GM23338 (cell line): ENCODE measurements at regions not wholly inside any gene's neighbourhood (a gene's known extent, or its start where the extent isn't known, plus 50 kb on each side); places are given as distances from the start of the nearest gene placed in this dataset.

Experiments
- ATAC-seq: fragments of 200-7000 bp; cut with Tn5 transposase; 3 replicates; pipeline ENCODE4 v1.9.1; 2020
- DNase-seq: peaks from one replicate; pipeline ENCODE4 v3.0.0-alpha.2; 2015; ENCODE audit warnings: low spot score
- H2AFZ ChIP-seq: fragments of 200-600 bp; sonication (generic); 2 replicates; pipeline ENCODE4 v1.8.0; 2016; ENCODE audit warnings: antibody characterized with exemption, mild to moderate bottlenecking, moderate library complexity
- H3F3A ChIP-seq: fragments of 200-600 bp; sonication (generic); replicated peaks from 2 replicates; pipeline ENCODE4 v1.8.0; 2017; ENCODE audit warnings: antibody characterized with exemption, mixed run types, low read depth
- H3K27ac ChIP-seq: fragments of 200-600 bp; sonication (generic); 2 replicates; pipeline ENCODE4 v1.6.1; 2016; ENCODE audit warnings: low read depth
- H3K27me3 ChIP-seq: fragments of 200-600 bp; sonication (generic); 2 replicates; pipeline ENCODE4 v1.8.0; 2016; ENCODE audit warnings: mild to moderate bottlenecking, mixed run types, moderate library complexity; ENCODE audit not compliant: insufficient read depth
- H3K36me3 ChIP-seq: fragments of 200-600 bp; sonication (generic); 2 replicates; pipeline ENCODE4 v1.8.0; 2016; ENCODE audit warnings: mild to moderate bottlenecking; ENCODE audit not compliant: insufficient read depth
- H3K4me1 ChIP-seq: fragments of 200-600 bp; sonication (generic); 2 replicates; pipeline ENCODE4 v1.8.0; 2016; ENCODE audit warnings: mild to moderate bottlenecking, moderate library complexity; ENCODE audit not compliant: insufficient read depth
- H3K4me2 ChIP-seq: fragments of 200-600 bp; sonication (generic); 2 replicates; pipeline ENCODE4 v1.7.1; 2017; ENCODE audit warnings: mixed run types
- H3K4me3 ChIP-seq: fragments of 200-600 bp; sonication (generic); 2 replicates; pipeline ENCODE4 v1.6.1; 2016; ENCODE audit warnings: mixed run types
- H3K79me2 ChIP-seq: fragments of 200-600 bp; sonication (generic); replicated peaks from 2 replicates; pipeline ENCODE4 v1.8.0; 2017; ENCODE audit warnings: mild to moderate bottlenecking; ENCODE audit not compliant: insufficient read depth
- H3K9me2 ChIP-seq: fragments of 200-600 bp; sonication (generic); 2 replicates; pipeline ENCODE4 v1.8.0; 2017; ENCODE audit not compliant: insufficient read depth
- H4K20me1 ChIP-seq: fragments of 200-600 bp; sonication (generic); replicated peaks from 2 replicates; pipeline ENCODE4 v1.8.0; 2017; ENCODE audit warnings: mild to moderate bottlenecking; ENCODE audit not compliant: insufficient read depth
- H3K27ac Mint-ChIP-seq: 2 replicates; pipeline ENCODE4 v1.8.0; 2020; ENCODE audit warnings: inconsistent platforms, mild to moderate bottlenecking, moderate library complexity, mixed read lengths
- H3K27me3 Mint-ChIP-seq: 3 replicates; pipeline ENCODE4 v1.8.0; 2022; ENCODE audit warnings: low read depth, mild to moderate bottlenecking, moderate library complexity, mixed read lengths, inconsistent platforms; ENCODE audit not compliant: insufficient read depth, poor library complexity
- H3K36me3 Mint-ChIP-seq: 3 replicates; pipeline ENCODE4 v1.8.0; 2021; ENCODE audit warnings: low read depth, mild to moderate bottlenecking, inconsistent platforms, moderate library complexity, mixed read lengths
- H3K4me1 Mint-ChIP-seq: 3 replicates; pipeline ENCODE4 v1.8.0; 2020; ENCODE audit warnings: mild to moderate bottlenecking, inconsistent platforms, mixed read lengths
- H3K4me3 Mint-ChIP-seq: 3 replicates; pipeline ENCODE4 v1.8.0; 2021; ENCODE audit warnings: moderate library complexity, mild to moderate bottlenecking, inconsistent platforms, mixed read lengths
- H3K9me3 Mint-ChIP-seq: 3 replicates; pipeline ENCODE4 v1.8.0; 2020; ENCODE audit warnings: moderate library complexity, mild to moderate bottlenecking, inconsistent platforms, mixed read lengths
- CREB1 ChIP-seq: fragments of 250-450 bp; sonication (Bioruptor Pico); IDR thresholded peaks from 2 replicates; pipeline ENCODE4 v1.5.0; 2020; ENCODE audit warnings: low read depth, mild to moderate bottlenecking, moderate library complexity
- CTCF ChIP-seq, 2 experiments: fragments of 200-600 bp in 1 of 2; sonication (generic) in 1 of 2; conservative IDR thresholded peaks; 2 replicates each; pipeline versions ENCODE4 v1.5.1 to v1.6.1; 2016 to 2017; ENCODE audit warnings: antibody characterized with exemption in 2 of 2, low read depth in 2 of 2, mild to moderate bottlenecking in 2 of 2, moderate library complexity in 1 of 2
- EZH2 ChIP-seq: fragments of 200-600 bp; sonication (generic); IDR thresholded peaks from one replicate; pipeline ENCODE4 v1.8.0; 2017; ENCODE audit warnings: antibody characterized with exemption, mild to moderate bottlenecking, low read depth; ENCODE audit not compliant: unreplicated experiment
- EZH2phosphoT487 ChIP-seq: fragments of 200-600 bp; sonication (generic); IDR thresholded peaks from one replicate; pipeline ENCODE4 v1.8.1; 2018; ENCODE audit warnings: antibody characterized with exemption; ENCODE audit not compliant: unreplicated experiment
- NANOG ChIP-seq: IDR thresholded peaks from 2 replicates; pipeline ENCODE4 v1.6.1; 2016; ENCODE audit warnings: antibody characterized with exemption, borderline replicate concordance
- POLR2AphosphoS5 ChIP-seq: IDR thresholded peaks from 2 replicates; pipeline ENCODE4 v1.6.1; 2016; ENCODE audit warnings: antibody characterized with exemption, low read depth
- STAT1 ChIP-seq: IDR thresholded peaks from one replicate; pipeline ENCODE4 v1.6.1; 2016; ENCODE audit warnings: antibody characterized with exemption; ENCODE audit not compliant: unreplicated experiment
- ZNF114 ChIP-seq: fragments of 250-450 bp; sonication (Bioruptor Pico); IDR thresholded peaks from 2 replicates; pipeline ENCODE4 v1.5.0; 2020; ENCODE audit warnings: mild to moderate bottlenecking, moderate library complexity
- ZNF331 ChIP-seq: fragments of 250-450 bp; sonication (Bioruptor Pico); IDR thresholded peaks from 2 replicates; pipeline ENCODE4 v1.5.0; 2020; ENCODE audit warnings: low read depth, mild to moderate bottlenecking, moderate library complexity
- ZNF462 ChIP-seq: fragments of 250-450 bp; sonication (Bioruptor Pico); IDR thresholded peaks from 2 replicates; pipeline ENCODE4 v1.5.0; 2020; ENCODE audit warnings: mild to moderate bottlenecking, moderate library complexity
- TF ChIP-seq, protein P1 (sequence below): IDR thresholded peaks from one replicate; pipeline ENCODE4 v1.6.1; 2018; ENCODE audit warnings: antibody characterized with exemption; ENCODE audit not compliant: unreplicated experiment
- TF ChIP-seq, protein P2 (sequence below): IDR thresholded peaks from 2 replicates; pipeline ENCODE4 v1.6.1; 2016; ENCODE audit warnings: antibody characterized with exemption

DNA sequence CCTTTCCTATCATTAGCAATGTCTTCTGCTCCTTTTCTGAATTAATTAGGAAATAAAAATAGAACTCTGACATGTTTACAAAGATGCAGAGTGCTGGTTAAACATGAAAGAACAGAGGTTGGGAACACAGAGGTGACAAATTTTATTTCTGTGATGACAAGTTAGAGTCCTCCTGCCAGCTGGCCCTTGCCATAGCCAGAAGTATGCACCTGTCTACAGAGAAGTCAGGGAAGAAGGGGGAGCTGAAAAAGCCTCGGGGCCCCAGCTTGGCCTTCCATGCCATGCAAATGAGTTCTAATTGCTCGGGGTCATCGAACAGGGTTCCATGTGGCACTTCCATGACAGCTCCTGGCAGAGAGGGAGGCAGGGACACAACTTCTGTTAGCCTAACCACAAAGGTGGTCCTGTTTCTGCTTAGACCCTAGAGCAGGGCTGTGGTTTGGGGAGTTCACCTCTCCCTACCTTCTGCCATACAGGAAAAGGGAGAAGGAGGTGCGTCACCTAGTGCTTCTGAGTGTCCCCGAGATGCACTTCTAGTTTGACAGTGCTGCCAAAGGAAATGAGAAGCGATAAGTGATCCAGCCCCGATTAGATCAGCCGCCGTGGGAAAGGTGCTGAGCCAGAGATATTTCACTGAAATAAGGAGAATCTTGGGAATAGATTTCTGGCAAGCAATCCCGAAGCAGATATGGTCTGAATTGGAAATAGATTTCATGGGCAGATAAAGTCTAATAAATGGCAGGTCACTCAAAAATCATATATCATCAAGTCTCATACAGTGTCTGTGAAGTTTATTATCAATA is 155.8 kb upstream of the FOXN3 start:
- DNase-seq (no peak), ATAC-seq (no peak)
- Mint-ChIP-seq H3K36me3 (peaks cover 27% of the 10 kb centered on the region; the same call in 2 of the 3 replicates), H3K27me3 (peaks cover 8% of the 10 kb centered on the region), H3K9me3 (no peaks in the 10 kb centered on the region), H3K4me3 (no peak overlapping the region), H3K4me1 (peaks cover 58% of the 10 kb centered on the region), H3K27ac (no peak overlapping the region)
- H3K79me2 ChIP-seq, result peaks cover 93% of the 10 kb centered on the region
- no peak for TF ChIP-seq CREB1
- TF ChIP-seq EZH2phosphoT487, result no peak
- TF ChIP-seq EZH2, result no peak
- TF ChIP-seq, protein P1, sequence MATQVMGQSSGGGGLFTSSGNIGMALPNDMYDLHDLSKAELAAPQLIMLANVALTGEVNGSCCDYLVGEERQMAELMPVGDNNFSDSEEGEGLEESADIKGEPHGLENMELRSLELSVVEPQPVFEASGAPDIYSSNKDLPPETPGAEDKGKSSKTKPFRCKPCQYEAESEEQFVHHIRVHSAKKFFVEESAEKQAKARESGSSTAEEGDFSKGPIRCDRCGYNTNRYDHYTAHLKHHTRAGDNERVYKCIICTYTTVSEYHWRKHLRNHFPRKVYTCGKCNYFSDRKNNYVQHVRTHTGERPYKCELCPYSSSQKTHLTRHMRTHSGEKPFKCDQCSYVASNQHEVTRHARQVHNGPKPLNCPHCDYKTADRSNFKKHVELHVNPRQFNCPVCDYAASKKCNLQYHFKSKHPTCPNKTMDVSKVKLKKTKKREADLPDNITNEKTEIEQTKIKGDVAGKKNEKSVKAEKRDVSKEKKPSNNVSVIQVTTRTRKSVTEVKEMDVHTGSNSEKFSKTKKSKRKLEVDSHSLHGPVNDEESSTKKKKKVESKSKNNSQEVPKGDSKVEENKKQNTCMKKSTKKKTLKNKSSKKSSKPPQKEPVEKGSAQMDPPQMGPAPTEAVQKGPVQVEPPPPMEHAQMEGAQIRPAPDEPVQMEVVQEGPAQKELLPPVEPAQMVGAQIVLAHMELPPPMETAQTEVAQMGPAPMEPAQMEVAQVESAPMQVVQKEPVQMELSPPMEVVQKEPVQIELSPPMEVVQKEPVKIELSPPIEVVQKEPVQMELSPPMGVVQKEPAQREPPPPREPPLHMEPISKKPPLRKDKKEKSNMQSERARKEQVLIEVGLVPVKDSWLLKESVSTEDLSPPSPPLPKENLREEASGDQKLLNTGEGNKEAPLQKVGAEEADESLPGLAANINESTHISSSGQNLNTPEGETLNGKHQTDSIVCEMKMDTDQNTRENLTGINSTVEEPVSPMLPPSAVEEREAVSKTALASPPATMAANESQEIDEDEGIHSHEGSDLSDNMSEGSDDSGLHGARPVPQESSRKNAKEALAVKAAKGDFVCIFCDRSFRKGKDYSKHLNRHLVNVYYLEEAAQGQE, result no peak
- TF ChIP-seq NANOG, result no peak
- no peak for TF ChIP-seq ZNF462 (CRISPR knock-in tag)
- TF ChIP-seq ZNF114 (CRISPR knock-in tag), result no peak
- no peak for TF ChIP-seq STAT1
- no peak for TF ChIP-seq POLR2AphosphoS5
- TF ChIP-seq ZNF331 (CRISPR knock-in tag), result no peak
- TF ChIP-seq CTCF (conservative IDR thresholded peaks at IDR 0.05; ENCODE audit: low read depth in 2 of 2), result no peak
- TF ChIP-seq, protein P2, sequence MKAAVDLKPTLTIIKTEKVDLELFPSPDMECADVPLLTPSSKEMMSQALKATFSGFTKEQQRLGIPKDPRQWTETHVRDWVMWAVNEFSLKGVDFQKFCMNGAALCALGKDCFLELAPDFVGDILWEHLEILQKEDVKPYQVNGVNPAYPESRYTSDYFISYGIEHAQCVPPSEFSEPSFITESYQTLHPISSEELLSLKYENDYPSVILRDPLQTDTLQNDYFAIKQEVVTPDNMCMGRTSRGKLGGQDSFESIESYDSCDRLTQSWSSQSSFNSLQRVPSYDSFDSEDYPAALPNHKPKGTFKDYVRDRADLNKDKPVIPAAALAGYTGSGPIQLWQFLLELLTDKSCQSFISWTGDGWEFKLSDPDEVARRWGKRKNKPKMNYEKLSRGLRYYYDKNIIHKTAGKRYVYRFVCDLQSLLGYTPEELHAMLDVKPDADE, result no peak
- H3K27ac ChIP-seq, result no peak overlapping the region
- H2AFZ ChIP-seq, result no peak overlapping the region
- H3K27me3 ChIP-seq, result no peaks in the 10 kb centered on the region
- peaks cover 36% of the 10 kb centered on the region for H3K4me1 ChIP-seq
- H3K4me3 ChIP-seq, result no peak overlapping the region
- no peaks in the 10 kb centered on the region for H3K9me2 ChIP-seq
- no peak overlapping the region for H3K4me2 ChIP-seq
- no peaks in the 10 kb centered on the region for H3K36me3 ChIP-seq
- H3F3A ChIP-seq, result peaks cover 5% of the 10 kb centered on the region; the same call in 1 of the 2 replicates
- 0 out of 2 replicates have a peak, but pooled peaks cover 18% of the 10 kb centered on the region for H4K20me1 ChIP-seq
